Fibroblast of pulmonary artery (primary cell): ENCODE measurements at regions not wholly inside any gene's neighbourhood (a gene's known extent, or its start where the extent isn't known, plus 50 kb on each side); places are given as distances from the start of the nearest gene placed in this dataset.

ENCODE experiments used
- DNase-seq: peaks from one replicate; pipeline ENCODE4 v3.0.0-alpha.2; 2010; ENCODE audit warnings: low read depth
- H3K4me3 ChIP-seq: replicated peaks from 2 replicates; pipeline ENCODE4 v1.5.1; 2011; ENCODE audit warnings: low read depth, mild to moderate bottlenecking, control low read depth, low read length, moderate library complexity
- CTCF ChIP-seq: IDR thresholded peaks from 2 replicates; pipeline ENCODE4 v1.5.1; 2011; ENCODE audit warnings: mild to moderate bottlenecking, control low read depth, low read length, inconsistent platforms; ENCODE audit errors: missing control alignments

GRCh38 chr2:12114816-12115215, 368.4 kb downstream of the LPIN1 start:
- H3K4me3 ChIP-seq = no peak overlapping the region
- DNase-seq = no peak
- TF ChIP-seq CTCF = no peak

- H3K4me3 ChIP-seq = no peak overlapping the region
- TF ChIP-seq CTCF = no peak
- DNase-seq = no peak
These were observed 369.9 kb downstream of the LPIN1 start for GRCh38 chr2:12116228-12116750.

DNA sequence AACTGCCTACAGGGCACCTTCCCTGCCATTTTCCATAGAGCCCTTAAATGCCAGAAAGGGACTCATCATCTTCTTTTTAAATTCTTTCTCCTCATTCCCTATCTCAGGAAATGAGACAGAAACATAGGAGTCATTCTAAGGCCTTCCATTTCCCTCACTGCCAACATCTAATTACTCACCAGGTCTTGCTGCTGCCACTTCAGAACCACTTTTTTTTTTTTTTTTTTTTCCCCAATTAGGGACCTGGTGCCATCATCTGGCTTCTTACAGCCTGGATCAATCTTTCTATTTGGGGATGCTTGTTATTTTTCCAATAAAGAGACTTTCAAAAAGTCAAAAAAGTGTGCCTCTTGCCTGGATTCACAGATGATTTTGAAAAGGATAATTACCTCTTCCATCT, 373.4 kb downstream of the LPIN1 start:
- TF ChIP-seq CTCF = no peak
- no peak overlapping the region for H3K4me3 ChIP-seq
- peak; percentile 35 for DNase-seq

DNA sequence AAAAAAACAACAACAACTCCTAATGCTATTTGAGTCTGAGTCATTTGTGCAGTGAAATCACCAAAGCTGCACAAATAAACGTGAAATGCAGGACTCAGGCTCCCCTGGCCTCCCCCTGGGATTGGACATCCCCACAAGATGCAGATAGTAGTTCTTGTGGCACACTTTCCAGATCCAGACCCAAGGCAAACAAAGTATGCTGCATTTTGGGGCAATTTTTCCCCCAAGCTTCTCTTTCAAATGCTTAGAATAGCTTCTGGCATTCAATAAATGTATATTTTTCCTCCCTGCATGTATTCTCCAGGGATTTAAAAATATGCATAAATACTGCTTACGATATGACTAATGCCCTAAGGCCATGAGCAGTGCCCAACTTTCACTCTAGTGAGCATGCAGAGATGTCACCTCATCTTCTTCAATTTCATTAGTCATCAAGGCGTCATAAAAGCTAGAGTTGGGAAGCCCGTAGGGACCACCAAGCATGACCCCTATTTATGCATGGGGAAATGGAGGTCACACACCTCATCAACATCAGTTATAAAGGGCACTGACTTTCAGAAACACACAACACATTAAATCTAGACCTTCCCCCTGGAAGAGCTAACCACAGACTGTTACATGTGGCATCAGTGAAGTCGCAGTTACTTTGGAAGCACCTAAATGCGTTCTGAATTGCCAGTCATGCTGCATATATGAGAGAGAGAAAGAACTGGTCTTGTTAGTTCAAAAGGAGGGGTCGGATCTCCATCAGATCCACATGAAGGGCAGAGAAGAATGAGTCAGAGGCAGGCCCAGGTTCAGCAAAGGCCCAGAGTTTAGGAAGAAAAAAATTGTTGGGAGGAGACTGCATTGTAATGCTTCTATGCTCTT, 374.1 kb downstream of the LPIN1 start:
- peak; percentile 57 for DNase-seq
- TF ChIP-seq CTCF = no peak
- H3K4me3 ChIP-seq = no peak overlapping the region

DNA sequence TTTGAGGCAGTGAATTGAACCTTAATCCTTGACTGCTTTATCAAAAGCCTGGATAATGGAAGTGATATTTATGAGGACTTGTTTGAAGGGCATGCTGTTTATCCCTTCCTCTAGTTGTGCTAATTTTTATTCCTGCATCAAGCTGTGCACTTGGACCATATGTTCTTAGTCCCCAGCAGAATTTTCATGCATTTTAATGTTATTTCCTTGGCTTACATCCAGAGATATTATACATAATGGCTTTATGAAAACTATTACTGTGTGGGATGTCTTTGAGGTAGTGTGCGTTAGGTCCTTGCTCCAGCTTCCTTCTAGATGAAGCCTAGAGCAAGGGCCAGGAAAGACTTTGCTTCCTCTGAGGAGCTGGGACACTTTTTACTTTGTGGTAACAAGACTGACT, 378.4 kb downstream of the LPIN1 start:
- no peak for TF ChIP-seq CTCF
- no peak for DNase-seq
- no peak overlapping the region for H3K4me3 ChIP-seq

- DNase-seq = no peak
- no peak for TF ChIP-seq CTCF
- no peak overlapping the region for H3K4me3 ChIP-seq
These were observed 379.9 kb downstream of the LPIN1 start for GRCh38 chr2:12126318-12126717.

GRCh38 chr2:12127638-12128037, 381.2 kb downstream of the LPIN1 start:
- H3K4me3 ChIP-seq = no peak overlapping the region
- DNase-seq = no peak
- TF ChIP-seq CTCF = no peak
